ENCODE measurements at regions not wholly inside any gene's neighbourhood (a gene's known extent, or its start where the extent isn't known, plus 50 kb on each side); places are given as distances from the start of the nearest gene placed in this dataset.

DNA sequence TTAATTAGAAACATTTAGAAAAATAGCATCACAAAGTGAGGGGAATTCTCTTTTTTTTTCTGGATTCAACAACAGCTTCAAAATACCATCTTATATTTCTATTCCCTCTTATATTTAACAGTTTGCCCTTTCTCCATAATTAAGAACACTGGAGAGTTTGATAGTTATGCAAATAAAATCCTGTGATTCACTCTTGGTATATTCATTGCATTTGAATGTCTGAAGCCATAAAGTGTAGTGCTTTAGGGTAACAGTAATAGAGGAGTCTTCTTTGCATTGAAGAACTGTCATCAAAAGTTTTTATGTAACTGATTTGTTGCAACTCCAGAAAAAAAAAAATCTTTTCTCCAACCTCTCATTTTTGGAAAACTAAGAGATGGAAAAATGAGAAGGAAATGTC lies 352.0 kb upstream of the GALNTL6 start:
- H3K36me3 ChIP-seq (ENCODE audit: insufficient read depth, low read length) = no peaks in the 10 kb centered on the region
- H3K27me3 ChIP-seq (ENCODE audit: insufficient read depth, low read depth, low read length) = no peaks in the 10 kb centered on the region
- H3K4me2 ChIP-seq (ENCODE audit: low read length) = no peak overlapping the region
- H3K27ac ChIP-seq (ENCODE audit: low read length) = no peak overlapping the region
- TF ChIP-seq, protein P1, sequence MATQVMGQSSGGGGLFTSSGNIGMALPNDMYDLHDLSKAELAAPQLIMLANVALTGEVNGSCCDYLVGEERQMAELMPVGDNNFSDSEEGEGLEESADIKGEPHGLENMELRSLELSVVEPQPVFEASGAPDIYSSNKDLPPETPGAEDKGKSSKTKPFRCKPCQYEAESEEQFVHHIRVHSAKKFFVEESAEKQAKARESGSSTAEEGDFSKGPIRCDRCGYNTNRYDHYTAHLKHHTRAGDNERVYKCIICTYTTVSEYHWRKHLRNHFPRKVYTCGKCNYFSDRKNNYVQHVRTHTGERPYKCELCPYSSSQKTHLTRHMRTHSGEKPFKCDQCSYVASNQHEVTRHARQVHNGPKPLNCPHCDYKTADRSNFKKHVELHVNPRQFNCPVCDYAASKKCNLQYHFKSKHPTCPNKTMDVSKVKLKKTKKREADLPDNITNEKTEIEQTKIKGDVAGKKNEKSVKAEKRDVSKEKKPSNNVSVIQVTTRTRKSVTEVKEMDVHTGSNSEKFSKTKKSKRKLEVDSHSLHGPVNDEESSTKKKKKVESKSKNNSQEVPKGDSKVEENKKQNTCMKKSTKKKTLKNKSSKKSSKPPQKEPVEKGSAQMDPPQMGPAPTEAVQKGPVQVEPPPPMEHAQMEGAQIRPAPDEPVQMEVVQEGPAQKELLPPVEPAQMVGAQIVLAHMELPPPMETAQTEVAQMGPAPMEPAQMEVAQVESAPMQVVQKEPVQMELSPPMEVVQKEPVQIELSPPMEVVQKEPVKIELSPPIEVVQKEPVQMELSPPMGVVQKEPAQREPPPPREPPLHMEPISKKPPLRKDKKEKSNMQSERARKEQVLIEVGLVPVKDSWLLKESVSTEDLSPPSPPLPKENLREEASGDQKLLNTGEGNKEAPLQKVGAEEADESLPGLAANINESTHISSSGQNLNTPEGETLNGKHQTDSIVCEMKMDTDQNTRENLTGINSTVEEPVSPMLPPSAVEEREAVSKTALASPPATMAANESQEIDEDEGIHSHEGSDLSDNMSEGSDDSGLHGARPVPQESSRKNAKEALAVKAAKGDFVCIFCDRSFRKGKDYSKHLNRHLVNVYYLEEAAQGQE (IDR thresholded peaks at IDR 0.05; ENCODE audit: borderline replicate concordance) = no peak
- TF ChIP-seq EZH2 (IDR thresholded peaks at IDR 0.05; ENCODE audit: borderline replicate concordance, insufficient read depth, low read length, poor library complexity, severe bottlenecking) = no peak
- TF ChIP-seq, protein P2, sequence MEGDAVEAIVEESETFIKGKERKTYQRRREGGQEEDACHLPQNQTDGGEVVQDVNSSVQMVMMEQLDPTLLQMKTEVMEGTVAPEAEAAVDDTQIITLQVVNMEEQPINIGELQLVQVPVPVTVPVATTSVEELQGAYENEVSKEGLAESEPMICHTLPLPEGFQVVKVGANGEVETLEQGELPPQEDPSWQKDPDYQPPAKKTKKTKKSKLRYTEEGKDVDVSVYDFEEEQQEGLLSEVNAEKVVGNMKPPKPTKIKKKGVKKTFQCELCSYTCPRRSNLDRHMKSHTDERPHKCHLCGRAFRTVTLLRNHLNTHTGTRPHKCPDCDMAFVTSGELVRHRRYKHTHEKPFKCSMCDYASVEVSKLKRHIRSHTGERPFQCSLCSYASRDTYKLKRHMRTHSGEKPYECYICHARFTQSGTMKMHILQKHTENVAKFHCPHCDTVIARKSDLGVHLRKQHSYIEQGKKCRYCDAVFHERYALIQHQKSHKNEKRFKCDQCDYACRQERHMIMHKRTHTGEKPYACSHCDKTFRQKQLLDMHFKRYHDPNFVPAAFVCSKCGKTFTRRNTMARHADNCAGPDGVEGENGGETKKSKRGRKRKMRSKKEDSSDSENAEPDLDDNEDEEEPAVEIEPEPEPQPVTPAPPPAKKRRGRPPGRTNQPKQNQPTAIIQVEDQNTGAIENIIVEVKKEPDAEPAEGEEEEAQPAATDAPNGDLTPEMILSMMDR (IDR thresholded peaks at IDR 0.05; ENCODE audit: poor library complexity, severe bottlenecking) = no peak
- no peak for TF ChIP-seq POLR2AphosphoS5 (IDR thresholded peaks at IDR 0.05)
- TF ChIP-seq TAF1 (IDR thresholded peaks at IDR 0.05; ENCODE audit: low read depth) = no peak
- no peak for TF ChIP-seq RAD21 (conservative IDR thresholded peaks at IDR 0.05)
- TF ChIP-seq MXI1 (conservative IDR thresholded peaks at IDR 0.05; ENCODE audit: poor library complexity, severe bottlenecking) = no peak
- TF ChIP-seq SMC3 (conservative IDR thresholded peaks at IDR 0.05; ENCODE audit: poor library complexity) = no peak
- no peak for TF ChIP-seq EP300 (conservative IDR thresholded peaks at IDR 0.05; ENCODE audit: poor library complexity, severe bottlenecking)
- H2AFZ ChIP-seq (ENCODE audit: low read depth, low read length) = no peak overlapping the region
- no peaks in the 10 kb centered on the region for H3K9me2 ChIP-seq (ENCODE audit: insufficient read depth, low read length)
- no peak overlapping the region for H3K9ac ChIP-seq (ENCODE audit: low read length)
- no peaks in the 10 kb centered on the region for H3F3A ChIP-seq (ENCODE audit: insufficient read depth, low read length, poor library complexity, severe bottlenecking)
- no peak overlapping the region for H3K4me3 ChIP-seq (ENCODE audit: low read length)
- H3K9me3 ChIP-seq (ENCODE audit: low read length) = peaks cover 4% of the 10 kb centered on the region
- no peaks in the 10 kb centered on the region for H3K79me2 ChIP-seq (replicated peaks; ENCODE audit: insufficient read depth, low read length)
- no peaks in the 10 kb centered on the region for H4K20me1 ChIP-seq (ENCODE audit: insufficient read depth)

DNA sequence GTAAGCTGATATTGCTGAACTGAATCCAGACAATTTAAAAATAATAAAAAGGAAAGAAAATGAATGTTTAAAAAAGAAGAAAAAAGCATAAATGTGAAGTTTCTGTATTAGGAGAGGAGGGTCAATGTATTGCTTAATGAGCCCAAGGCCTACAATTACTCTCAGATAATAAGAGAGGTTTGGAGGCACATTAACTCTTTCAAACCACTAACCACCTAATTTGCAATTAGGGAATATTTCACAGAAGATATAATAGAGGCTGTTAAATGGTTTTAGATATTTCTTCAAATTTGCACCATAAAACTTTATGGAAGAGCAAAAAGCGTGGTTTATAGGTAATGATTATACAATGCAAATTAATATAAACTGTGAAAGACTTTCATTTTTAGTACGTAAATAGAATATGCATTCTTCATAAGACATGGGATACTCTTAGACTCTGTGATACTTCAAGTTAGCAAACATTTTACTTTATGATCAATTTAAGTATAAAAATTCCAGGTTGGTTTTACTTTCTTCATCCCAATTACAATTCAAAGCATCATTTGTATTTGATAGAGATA lies 364.2 kb upstream of the GALNTL6 start:
- H3K9me2 ChIP-seq (ENCODE audit: insufficient read depth, low read length) = no peaks in the 10 kb centered on the region

More for the DNA sequence above, 364.2 kb upstream of the GALNTL6 start:
- Histone ChIP-seq H3F3A (ENCODE audit: insufficient read depth, low read length, poor library complexity, severe bottlenecking) (no peaks in the 10 kb centered on the region), H4K20me1 (ENCODE audit: insufficient read depth) (no peaks in the 10 kb centered on the region), H3K4me3 (ENCODE audit: low read length) (no peak overlapping the region), H3K27ac (ENCODE audit: low read length) (no peak overlapping the region), H3K79me2 (replicated peaks; ENCODE audit: insufficient read depth, low read length) (no peaks in the 10 kb centered on the region), H3K36me3 (ENCODE audit: insufficient read depth, low read length) (no peaks in the 10 kb centered on the region), H3K9ac (ENCODE audit: low read length) (no peak overlapping the region), H3K9me3 (ENCODE audit: low read length) (no peaks in the 10 kb centered on the region), H3K27me3 (ENCODE audit: insufficient read depth, low read depth, low read length) (no peaks in the 10 kb centered on the region), H2AFZ (ENCODE audit: low read depth, low read length) (no peak overlapping the region), H3K4me2 (ENCODE audit: low read length) (no peak overlapping the region)
- no peak for TF ChIP-seq POLR2AphosphoS5 (IDR thresholded peaks at IDR 0.05)
- TF ChIP-seq EP300 (conservative IDR thresholded peaks at IDR 0.05; ENCODE audit: poor library complexity, severe bottlenecking) = no peak
- TF ChIP-seq, protein P2 (IDR thresholded peaks at IDR 0.05; ENCODE audit: poor library complexity, severe bottlenecking) = no peak
